GM19397 (cell line): ENCODE measurements at regions not wholly inside any gene's neighbourhood (a gene's known extent, or its start where the extent isn't known, plus 50 kb on each side); places are given as distances from the start of the nearest gene placed in this dataset.
A peak's percentile ranks its signal among the peaks of the same experiment; 100 is the strongest.

Experiments
- ATAC-seq: cut with Tn5 transposase; IDR thresholded peaks from one replicate; pipeline ENCODE4 v1.9.1; 2021; ENCODE audit warnings: mild to moderate bottlenecking, moderate library complexity; ENCODE audit not compliant: unreplicated experiment

- ATAC-seq: no peak
These were observed 263.4 kb downstream of the TTLL7 start for GRCh38 chr1:83735526-83735925.

DNA sequence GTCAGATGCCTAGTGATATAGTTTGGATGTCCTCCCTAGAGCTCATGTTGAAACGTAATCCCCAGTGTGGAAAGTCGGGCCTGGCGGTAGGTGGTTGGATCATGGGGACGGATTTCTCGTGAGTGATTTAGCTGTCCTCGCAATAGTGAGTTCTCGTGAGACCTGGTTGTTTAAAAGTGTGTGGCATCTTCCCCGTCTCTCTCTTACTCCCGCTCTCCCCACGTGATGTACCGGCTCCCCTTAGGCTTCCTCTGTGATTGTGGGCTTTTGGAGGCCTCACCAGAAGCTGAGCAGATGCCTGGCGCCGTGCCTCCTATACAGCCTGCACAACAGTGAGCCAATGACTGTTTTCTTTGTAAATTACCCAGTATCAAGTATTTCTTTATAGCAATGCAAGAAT is 264.5 kb downstream of the TTLL7 start:
- no peak for ATAC-seq

DNA sequence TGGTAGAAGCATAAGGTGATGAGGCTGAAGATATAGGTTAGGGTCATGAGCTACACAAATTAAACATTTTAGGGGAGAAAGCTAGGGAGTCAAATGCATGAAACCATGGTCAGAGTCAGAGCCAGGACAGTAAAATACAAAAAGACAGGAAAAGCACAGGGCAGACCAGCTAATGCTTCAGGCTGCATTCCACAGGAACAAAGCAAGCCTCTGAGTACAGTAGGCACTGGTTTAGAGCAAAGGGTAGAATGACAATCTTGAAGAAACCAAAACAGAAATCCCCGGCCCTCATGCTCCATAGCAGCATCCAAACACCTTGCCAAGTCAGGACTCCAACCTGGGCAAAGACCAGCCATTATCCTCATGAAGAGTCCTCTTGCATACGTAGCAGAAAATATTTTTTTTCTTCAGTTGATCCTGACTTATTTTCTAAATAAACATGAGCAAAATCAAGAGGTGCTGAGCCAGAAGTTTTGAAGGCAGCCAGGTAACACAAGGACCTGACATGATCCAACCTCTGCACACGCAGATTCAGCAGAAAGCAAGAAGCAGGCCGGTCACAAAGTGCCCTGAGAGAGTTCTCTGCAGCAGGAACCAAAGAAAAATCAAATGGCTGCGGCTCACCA is 273.1 kb downstream of the TTLL7 start:
- ATAC-seq: no peak

DNA sequence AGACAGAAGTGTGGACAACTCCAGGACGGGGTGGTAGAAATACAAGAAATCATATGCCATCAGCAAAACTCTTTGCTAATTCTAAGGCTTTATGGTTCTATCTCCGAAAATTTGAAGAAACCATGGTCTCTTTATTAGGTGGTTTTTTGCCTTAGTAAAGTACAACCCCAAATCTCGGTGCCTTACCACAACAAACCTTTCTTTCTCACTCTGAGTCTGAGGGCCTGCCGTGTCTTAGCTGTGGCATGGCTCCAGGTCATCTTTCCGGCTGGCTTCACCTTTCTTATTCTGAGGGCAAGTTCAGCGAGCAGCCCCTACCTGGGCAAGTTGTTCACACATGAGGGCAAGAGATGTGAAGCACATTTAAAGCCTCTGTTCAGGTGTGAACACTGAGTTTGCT is 280.6 kb downstream of the TTLL7 start:
- ATAC-seq: no peak

GRCh38 chr1:83717785-83718184 is 281.1 kb downstream of the TTLL7 start:
- no peak for ATAC-seq

GRCh38 chr1:83716641-83717040 is 282.3 kb downstream of the TTLL7 start:
- no peak for ATAC-seq

GRCh38 chr1:83715550-83715949 is 283.4 kb downstream of the TTLL7 start:
- ATAC-seq: no peak

DNA sequence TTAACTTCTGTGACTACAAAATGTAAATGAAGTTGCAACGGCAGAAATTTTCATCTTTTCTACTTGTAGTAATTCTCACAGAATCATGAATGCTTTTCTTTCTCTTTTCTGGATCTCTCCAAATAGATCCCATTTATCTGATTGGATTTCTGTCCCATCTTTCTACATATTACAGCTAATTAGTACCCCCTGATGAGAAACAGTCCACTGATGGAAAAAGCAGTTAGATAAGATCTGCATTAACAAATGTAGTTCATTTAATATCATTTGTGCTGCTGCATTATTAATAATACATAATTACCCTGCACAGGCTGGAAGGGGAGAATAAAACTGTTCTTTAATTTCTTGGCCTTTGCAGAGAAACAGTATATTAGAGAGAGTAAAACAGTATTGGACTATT is 289.3 kb downstream of the TTLL7 start:
- no peak for ATAC-seq

GRCh38 chr1:83706354-83706938 is 292.5 kb downstream of the TTLL7 start:
- no peak for ATAC-seq

DNA sequence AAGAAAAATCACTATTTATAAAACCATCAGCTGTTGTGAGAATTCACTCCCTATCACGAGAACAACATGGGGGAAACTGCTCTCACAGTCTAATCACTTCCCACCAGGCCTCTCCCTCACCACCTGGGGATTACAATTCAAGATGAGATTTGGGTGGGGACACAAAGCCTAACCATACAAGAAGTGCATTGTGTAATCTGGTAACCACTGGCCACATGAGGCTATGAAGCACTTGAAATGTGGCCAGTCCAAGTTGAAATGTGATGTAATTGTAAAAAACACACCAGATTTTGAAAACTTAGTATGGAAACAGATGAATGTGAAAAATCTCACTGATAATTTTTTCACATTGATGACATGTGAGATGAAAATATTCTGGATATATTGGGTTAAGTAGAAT is 293.8 kb downstream of the TTLL7 start:
- ATAC-seq: no peak

GRCh38 chr1:83704350-83704749 is 294.6 kb downstream of the TTLL7 start:
- no peak for ATAC-seq

DNA sequence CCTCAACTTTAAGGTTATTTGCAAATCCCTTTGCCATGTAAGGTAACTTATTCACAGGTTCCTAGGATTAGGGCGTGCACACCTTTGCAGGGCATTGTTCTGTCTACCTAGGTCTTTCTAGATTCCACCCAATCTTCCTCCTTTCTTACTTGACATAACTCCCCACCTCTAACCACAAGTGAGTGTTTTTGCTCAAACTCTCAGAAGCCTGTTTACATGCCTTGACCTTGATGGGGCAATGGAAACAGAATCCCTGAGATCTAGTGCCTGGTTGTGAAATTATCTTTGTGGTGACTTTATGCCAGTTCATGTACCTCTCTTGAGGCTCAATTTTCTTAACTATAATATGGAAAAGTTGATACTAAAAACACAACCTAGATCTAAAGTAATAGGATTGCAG is 296.6 kb downstream of the TTLL7 start:
- ATAC-seq: no peak

GRCh38 chr1:83701355-83701754 is 297.6 kb downstream of the TTLL7 start:
- no peak for ATAC-seq

DNA sequence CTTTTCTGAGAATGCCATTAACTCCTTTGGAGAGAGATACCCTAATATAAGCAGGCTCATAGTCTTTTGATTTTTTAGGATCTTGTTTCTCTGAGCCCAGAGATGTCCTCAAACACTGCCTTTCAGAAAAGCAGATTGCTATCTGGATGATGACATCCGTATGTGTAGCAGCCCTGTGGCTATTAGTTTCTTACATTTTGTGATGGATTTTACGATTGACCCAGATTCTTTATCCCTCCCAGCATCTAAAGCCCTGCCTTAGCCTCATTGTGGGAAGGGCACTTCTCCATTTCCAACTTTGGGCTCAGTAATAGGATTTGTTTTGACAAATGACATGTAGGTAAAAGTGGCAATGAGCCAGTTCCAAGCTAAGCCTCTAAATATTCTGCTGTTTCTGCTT is 300.3 kb downstream of the TTLL7 start:
- no peak for ATAC-seq

- no peak for ATAC-seq
These were observed 301.0 kb downstream of the TTLL7 start for GRCh38 chr1:83697961-83698360.

GRCh38 chr1:83697220-83697619 is 301.7 kb downstream of the TTLL7 start:
- no peak for ATAC-seq

- ATAC-seq: no peak
These were observed 304.5 kb downstream of the TTLL7 start for GRCh38 chr1:83694449-83694848.

DNA sequence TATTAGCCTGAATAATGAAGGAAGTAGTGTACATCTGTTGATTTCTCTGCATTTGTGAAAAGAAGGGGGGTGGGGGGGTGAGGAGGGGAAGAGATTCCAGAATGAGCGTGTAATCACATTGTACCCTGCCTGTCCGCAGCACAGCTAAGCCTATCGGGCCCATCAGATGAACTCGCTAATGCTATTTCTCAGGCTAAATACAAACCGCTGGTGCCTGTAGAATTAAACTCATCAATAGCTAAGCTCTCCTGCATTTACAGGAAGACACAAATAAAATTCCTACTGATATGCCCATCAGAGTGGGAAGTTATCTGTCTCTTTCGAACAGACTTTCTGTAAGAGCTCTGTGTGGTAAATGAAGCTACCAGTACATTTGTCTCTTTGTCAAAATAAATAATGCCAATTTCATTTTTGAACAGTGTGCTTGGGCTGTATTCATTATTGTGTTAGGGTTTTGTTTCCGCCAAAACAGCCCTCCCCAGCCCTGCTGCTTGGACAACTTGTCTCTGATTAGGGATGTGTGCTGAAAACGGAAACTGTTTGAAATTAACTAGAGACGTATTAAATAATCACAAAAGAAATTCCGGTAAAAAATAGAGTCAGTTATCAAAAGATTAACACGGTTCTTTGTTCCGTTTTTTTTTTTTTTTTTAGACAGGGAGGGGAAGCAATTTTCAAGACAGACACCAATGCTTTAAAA is 305.4 kb downstream of the TTLL7 start:
- ATAC-seq: no peak

GRCh38 chr1:83692524-83693381 is 306.2 kb downstream of the TTLL7 start:
- ATAC-seq: peak; percentile 59

- ATAC-seq: no peak
These were observed 306.9 kb downstream of the TTLL7 start for GRCh38 chr1:83691953-83692500.
